GM12878 (cell line): ENCODE measurements at regions not wholly inside any gene's neighbourhood (a gene's known extent, or its start where the extent isn't known, plus 50 kb on each side); places are given as distances from the start of the nearest gene placed in this dataset.

ENCODE experiments used
- ATAC-seq: fragments of 200-7000 bp; cut with Tn5 transposase; 3 replicates; pipeline ENCODE4 v1.9.1; 2020; ENCODE audit warnings: mild to moderate bottlenecking, moderate library complexity
- BruUV-seq: library from RNA; stranded (reverse); fragments of 400-500 nt; replicated peaks from 2 replicates; lab custom pipeline; 2021; lab: Mats Ljungman, UMichigan
- CTCF ChIA-PET: fragments of 300-600 bp; sonication (Branson Sonifier 250); formaldehyde crosslinking; extraction: SDS; loops from one replicate; lab custom pipeline; 2021; ENCODE audit warnings: inconsistent platforms; lab: Yijun Ruan, JAX
- POLR2A ChIA-PET: fragments of 350-600 bp; formaldehyde crosslinking; extraction: SDS; loops from one replicate; lab custom pipeline; 2021; ENCODE audit warnings: inconsistent platforms; lab: Charles Lee
- RAD21 ChIA-PET: fragments of 300-600 bp; sonication (Branson Sonifier 250); formaldehyde crosslinking; loops from one replicate; lab custom pipeline; 2023; ENCODE audit warnings: antibody characterized with exemption; ENCODE audit not compliant: unreplicated experiment; lab: Charles Lee
- SMC1A ChIA-PET: fragments of 300-600 bp; sonication (Branson Sonifier 250); formaldehyde crosslinking; loops from one replicate; lab custom pipeline; 2023; ENCODE audit not compliant: unreplicated experiment, uncharacterized antibody; lab: Charles Lee
- DNase-seq: peaks from one replicate; pipeline ENCODE4 v3.0.0-alpha.2; 2011; ENCODE audit warnings: low read depth, low spot score
- FAIRE-seq: peaks from 3 replicates; lab custom pipeline; 2011; peaks lifted over from hg19 to GRCh38; lab: Jason Lieb, UNC
- H2AFZ ChIP-seq: 2 replicates; pipeline ENCODE4 v1.6.0; 2011; ENCODE audit warnings: low read depth, low read length, control low read depth; ENCODE audit not compliant: control insufficient read depth
- H3K27ac ChIP-seq: 2 replicates; pipeline ENCODE4 v1.5.1; 2011; ENCODE audit warnings: control low read depth; ENCODE audit not compliant: control insufficient read depth, insufficient read depth
- H3K27me3 ChIP-seq, 2 experiments: replicated peaks in 1 of 2; 2 replicates each; pipeline versions ENCODE4 v1.6.0 to v1.6.1; 2011; ENCODE audit warnings: low read length in 1 of 2; ENCODE audit not compliant: control insufficient read depth in 2 of 2, insufficient read depth in 2 of 2
- H3K36me3 ChIP-seq, 2 experiments: 2 replicates each; pipeline ENCODE4 v1.5.1; 2011; ENCODE audit warnings: low read length in 1 of 2; ENCODE audit not compliant: control insufficient read depth in 2 of 2, insufficient read depth in 2 of 2
- H3K4me1 ChIP-seq: 2 replicates; pipeline ENCODE4 v1.6.1; 2011; ENCODE audit warnings: mild to moderate bottlenecking, low read length, moderate library complexity, mixed read lengths; ENCODE audit not compliant: control insufficient read depth, insufficient read depth
- H3K4me2 ChIP-seq: 2 replicates; pipeline ENCODE4 v1.6.0; 2011; ENCODE audit warnings: control low read depth; ENCODE audit not compliant: control insufficient read depth, insufficient read depth
- H3K4me3 ChIP-seq: fragments of 200-600 bp; sonication (generic); 2 replicates; pipeline ENCODE4 v1.5.1; 2016
- H3K79me2 ChIP-seq: 2 replicates; pipeline ENCODE4 v1.6.0; 2011; ENCODE audit warnings: low read length; ENCODE audit not compliant: control insufficient read depth, insufficient read depth
- H3K9ac ChIP-seq: 2 replicates; pipeline ENCODE4 v1.8.0; 2011; ENCODE audit warnings: low read length, control low read depth, mixed read lengths; ENCODE audit not compliant: control insufficient read depth, insufficient read depth
- H3K9me3 ChIP-seq: replicated peaks from 3 replicates; pipeline ENCODE4 v1.5.1; 2011; ENCODE audit warnings: mild to moderate bottlenecking, low read length; ENCODE audit not compliant: control insufficient read depth, insufficient read depth
- H4K20me1 ChIP-seq: 2 replicates; pipeline ENCODE4 v1.6.0; 2011; ENCODE audit not compliant: control insufficient read depth, insufficient read depth
- CREM ChIP-seq: IDR thresholded peaks from 2 replicates; pipeline ENCODE4 v1.6.1; 2014; ENCODE audit warnings: antibody characterized with exemption, low read depth
- HCFC1 ChIP-seq: fragments of 150-350 bp; IDR thresholded peaks from 2 replicates; pipeline ENCODE4 v1.6.1; 2014; ENCODE audit warnings: low read length
- HDAC6 ChIP-seq: fragments of 200-600 bp; sonication (generic); IDR thresholded peaks from one replicate; pipeline ENCODE4 v1.8.0; 2017; ENCODE audit warnings: antibody characterized with exemption; ENCODE audit not compliant: unreplicated experiment
- JUND ChIP-seq: IDR thresholded peaks from 2 replicates; pipeline ENCODE4 v1.6.1; 2012; ENCODE audit warnings: low read depth, mild to moderate bottlenecking, low read length, improper control_type of control experiment, moderate library complexity
- MXI1 ChIP-seq: fragments of 150-350 bp; IDR thresholded peaks from 2 replicates; pipeline ENCODE4 v1.6.1; 2011; ENCODE audit warnings: low read depth, mild to moderate bottlenecking, inconsistent platforms, low read length, improper control_type of control experiment
- POU2F2 ChIP-seq: IDR thresholded peaks from 3 replicates; pipeline ENCODE4 v1.6.1; 2011; ENCODE audit warnings: low read depth, mild to moderate bottlenecking, low read length, borderline replicate concordance
- RELA ChIP-seq: fragments of 450-650 bp; IDR thresholded peaks from 2 replicates; pipeline ENCODE4 v1.8.0; 2014; ENCODE audit warnings: borderline replicate concordance; ENCODE audit not compliant: partially characterized antibody
- TAF1 ChIP-seq: IDR thresholded peaks from 2 replicates; pipeline ENCODE4 v1.6.1; 2011; ENCODE audit warnings: mild to moderate bottlenecking, low read depth, low read length, borderline replicate concordance
- WGBS: methylation state at CpG from one replicate; pipeline ENCODE4 v1.1.6; 2016; ENCODE audit warnings: low lambda C conversion rate; ENCODE audit not compliant: insufficient replicate concordance, insufficient coverage; ENCODE audit errors: missing lambda C conversion rate; 5-methylcytosine and 5-hydroxymethylcytosine counted together
- in situ Hi-C: fragments of 300-500 bp; cut with MboI; formaldehyde crosslinking; loops from 9 replicates; pipeline ENCODE4 v1.14.3; 2018; ENCODE audit warnings: mixed read lengths
- intact Hi-C: fragments of 100-400 bp; cut with micrococcal nuclease; formaldehyde crosslinking; loops from one replicate; pipeline ENCODE4 v1.14.2; 2022; ENCODE audit not compliant: unreplicated experiment
- TF ChIP-seq, protein P1 (sequence below): IDR thresholded peaks from 2 replicates; pipeline ENCODE4 v1.6.1; 2012; ENCODE audit warnings: mild to moderate bottlenecking, low read depth, low read length
- TF ChIP-seq, protein P2 (sequence below): IDR thresholded peaks from 2 replicates; pipeline ENCODE4 v1.6.1; 2011; ENCODE audit warnings: low read depth, low read length, improper control_type of control experiment, borderline replicate concordance
- TF ChIP-seq, protein P3 (sequence below): fragments of 150-350 bp; IDR thresholded peaks from 2 replicates; pipeline ENCODE4 v1.6.1; 2016; ENCODE audit warnings: low read depth, low read length
- TF ChIP-seq, protein P4 (sequence below): fragments of 450-650 bp; IDR thresholded peaks from 2 replicates; pipeline ENCODE4 v1.6.1; 2018; ENCODE audit warnings: borderline replicate concordance, mild to moderate bottlenecking; ENCODE audit not compliant: partially characterized antibody

DNA sequence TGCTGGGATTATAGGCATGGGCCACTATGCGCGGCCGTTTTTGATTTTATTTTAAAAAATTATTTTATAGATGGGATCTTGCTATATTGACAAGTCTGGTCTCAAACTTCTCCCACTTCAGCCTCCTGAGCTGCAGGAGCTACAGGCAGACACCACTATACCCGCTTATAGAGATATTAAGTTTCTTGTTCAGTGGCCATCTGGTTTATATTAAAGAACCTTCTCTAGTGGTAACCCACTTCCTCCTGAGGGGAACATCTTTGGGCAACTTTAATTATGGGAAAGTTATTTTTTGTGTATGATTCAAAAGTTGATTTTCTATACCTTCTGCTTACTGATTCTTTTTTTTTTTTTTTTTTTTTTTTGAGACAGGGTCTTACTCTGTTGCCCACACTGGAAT, 172.7 kb downstream of the KLF5 start:
- H2AFZ ChIP-seq: no peak overlapping the region
- intact Hi-C loops (no loop called here), in situ Hi-C loops (no loop called here)
- no peaks in the 10 kb centered on the region for H4K20me1 ChIP-seq
- 69% methylated on average over 4 of the region's 4 CpGs for WGBS
- no peak for ATAC-seq
- SMC1A ChIA-PET: no interaction called here
- no peak overlapping the region for H3K9ac ChIP-seq
- no peaks in the 10 kb centered on the region for H3K9me3 ChIP-seq
- DNase-seq: no peak
- no peak overlapping the region for H3K4me2 ChIP-seq
- no peaks in the 10 kb centered on the region for H3K27me3 ChIP-seq
- no peak overlapping the region for H3K4me3 ChIP-seq
- CTCF ChIA-PET: no interaction called here
- H3K36me3 ChIP-seq: no peaks in the 10 kb centered on the region
- no peak overlapping the region for H3K27ac ChIP-seq
- POLR2A ChIA-PET: interaction anchor here (0.6 kb wide), 1 partner anchor 306 kb away, joined by 9 read pairs; no protein-coding TSS in a partner anchor
- no peaks in the 10 kb centered on the region for H3K4me1 ChIP-seq
- H3K79me2 ChIP-seq: no peaks in the 10 kb centered on the region
- RAD21 ChIA-PET: no interaction called here
- BruUV-seq: no TSS peak
- FAIRE-seq: no peak
- TF ChIP-seq POU2F2: no peak
- TF ChIP-seq CREM: no peak
- TF ChIP-seq, protein P1, sequence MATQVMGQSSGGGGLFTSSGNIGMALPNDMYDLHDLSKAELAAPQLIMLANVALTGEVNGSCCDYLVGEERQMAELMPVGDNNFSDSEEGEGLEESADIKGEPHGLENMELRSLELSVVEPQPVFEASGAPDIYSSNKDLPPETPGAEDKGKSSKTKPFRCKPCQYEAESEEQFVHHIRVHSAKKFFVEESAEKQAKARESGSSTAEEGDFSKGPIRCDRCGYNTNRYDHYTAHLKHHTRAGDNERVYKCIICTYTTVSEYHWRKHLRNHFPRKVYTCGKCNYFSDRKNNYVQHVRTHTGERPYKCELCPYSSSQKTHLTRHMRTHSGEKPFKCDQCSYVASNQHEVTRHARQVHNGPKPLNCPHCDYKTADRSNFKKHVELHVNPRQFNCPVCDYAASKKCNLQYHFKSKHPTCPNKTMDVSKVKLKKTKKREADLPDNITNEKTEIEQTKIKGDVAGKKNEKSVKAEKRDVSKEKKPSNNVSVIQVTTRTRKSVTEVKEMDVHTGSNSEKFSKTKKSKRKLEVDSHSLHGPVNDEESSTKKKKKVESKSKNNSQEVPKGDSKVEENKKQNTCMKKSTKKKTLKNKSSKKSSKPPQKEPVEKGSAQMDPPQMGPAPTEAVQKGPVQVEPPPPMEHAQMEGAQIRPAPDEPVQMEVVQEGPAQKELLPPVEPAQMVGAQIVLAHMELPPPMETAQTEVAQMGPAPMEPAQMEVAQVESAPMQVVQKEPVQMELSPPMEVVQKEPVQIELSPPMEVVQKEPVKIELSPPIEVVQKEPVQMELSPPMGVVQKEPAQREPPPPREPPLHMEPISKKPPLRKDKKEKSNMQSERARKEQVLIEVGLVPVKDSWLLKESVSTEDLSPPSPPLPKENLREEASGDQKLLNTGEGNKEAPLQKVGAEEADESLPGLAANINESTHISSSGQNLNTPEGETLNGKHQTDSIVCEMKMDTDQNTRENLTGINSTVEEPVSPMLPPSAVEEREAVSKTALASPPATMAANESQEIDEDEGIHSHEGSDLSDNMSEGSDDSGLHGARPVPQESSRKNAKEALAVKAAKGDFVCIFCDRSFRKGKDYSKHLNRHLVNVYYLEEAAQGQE: no peak
- TF ChIP-seq, protein P2, sequence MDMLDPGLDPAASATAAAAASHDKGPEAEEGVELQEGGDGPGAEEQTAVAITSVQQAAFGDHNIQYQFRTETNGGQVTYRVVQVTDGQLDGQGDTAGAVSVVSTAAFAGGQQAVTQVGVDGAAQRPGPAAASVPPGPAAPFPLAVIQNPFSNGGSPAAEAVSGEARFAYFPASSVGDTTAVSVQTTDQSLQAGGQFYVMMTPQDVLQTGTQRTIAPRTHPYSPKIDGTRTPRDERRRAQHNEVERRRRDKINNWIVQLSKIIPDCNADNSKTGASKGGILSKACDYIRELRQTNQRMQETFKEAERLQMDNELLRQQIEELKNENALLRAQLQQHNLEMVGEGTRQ: no peak
- no peak for TF ChIP-seq RELA
- TF ChIP-seq, protein P3, sequence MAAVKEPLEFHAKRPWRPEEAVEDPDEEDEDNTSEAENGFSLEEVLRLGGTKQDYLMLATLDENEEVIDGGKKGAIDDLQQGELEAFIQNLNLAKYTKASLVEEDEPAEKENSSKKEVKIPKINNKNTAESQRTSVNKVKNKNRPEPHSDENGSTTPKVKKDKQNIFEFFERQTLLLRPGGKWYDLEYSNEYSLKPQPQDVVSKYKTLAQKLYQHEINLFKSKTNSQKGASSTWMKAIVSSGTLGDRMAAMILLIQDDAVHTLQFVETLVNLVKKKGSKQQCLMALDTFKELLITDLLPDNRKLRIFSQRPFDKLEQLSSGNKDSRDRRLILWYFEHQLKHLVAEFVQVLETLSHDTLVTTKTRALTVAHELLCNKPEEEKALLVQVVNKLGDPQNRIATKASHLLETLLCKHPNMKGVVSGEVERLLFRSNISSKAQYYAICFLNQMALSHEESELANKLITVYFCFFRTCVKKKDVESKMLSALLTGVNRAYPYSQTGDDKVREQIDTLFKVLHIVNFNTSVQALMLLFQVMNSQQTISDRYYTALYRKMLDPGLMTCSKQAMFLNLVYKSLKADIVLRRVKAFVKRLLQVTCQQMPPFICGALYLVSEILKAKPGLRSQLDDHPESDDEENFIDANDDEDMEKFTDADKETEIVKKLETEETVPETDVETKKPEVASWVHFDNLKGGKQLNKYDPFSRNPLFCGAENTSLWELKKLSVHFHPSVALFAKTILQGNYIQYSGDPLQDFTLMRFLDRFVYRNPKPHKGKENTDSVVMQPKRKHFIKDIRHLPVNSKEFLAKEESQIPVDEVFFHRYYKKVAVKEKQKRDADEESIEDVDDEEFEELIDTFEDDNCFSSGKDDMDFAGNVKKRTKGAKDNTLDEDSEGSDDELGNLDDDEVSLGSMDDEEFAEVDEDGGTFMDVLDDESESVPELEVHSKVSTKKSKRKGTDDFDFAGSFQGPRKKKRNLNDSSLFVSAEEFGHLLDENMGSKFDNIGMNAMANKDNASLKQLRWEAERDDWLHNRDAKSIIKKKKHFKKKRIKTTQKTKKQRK: no peak
- no peak for TF ChIP-seq HCFC1
- no peak for TF ChIP-seq MXI1
- no peak for TF ChIP-seq JUND
- no peak for TF ChIP-seq TAF1
- no peak for TF ChIP-seq HDAC6
- TF ChIP-seq, protein P4, sequence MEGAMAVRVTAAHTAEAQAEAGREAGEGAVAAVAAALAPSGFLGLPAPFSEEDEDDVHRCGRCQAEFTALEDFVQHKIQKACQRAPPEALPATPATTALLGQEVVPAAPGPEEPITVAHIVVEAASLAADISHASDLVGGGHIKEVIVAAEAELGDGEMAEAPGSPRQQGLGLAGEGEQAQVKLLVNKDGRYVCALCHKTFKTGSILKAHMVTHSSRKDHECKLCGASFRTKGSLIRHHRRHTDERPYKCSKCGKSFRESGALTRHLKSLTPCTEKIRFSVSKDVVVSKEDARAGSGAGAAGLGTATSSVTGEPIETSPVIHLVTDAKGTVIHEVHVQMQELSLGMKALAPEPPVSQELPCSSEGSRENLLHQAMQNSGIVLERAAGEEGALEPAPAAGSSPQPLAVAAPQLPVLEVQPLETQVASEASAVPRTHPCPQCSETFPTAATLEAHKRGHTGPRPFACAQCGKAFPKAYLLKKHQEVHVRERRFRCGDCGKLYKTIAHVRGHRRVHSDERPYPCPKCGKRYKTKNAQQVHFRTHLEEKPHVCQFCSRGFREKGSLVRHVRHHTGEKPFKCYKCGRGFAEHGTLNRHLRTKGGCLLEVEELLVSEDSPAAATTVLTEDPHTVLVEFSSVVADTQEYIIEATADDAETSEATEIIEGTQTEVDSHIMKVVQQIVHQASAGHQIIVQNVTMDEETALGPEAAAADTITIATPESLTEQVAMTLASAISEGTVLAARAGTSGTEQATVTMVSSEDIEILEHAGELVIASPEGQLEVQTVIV: no peak
